K562 (cell line): ENCODE measurements at regions not wholly inside any gene's neighbourhood (a gene's known extent, or its start where the extent isn't known, plus 50 kb on each side); places are given as distances from the start of the nearest gene placed in this dataset.

ENCODE experiments used
- ATAC-seq: fragments of 200-7000 bp; cut with Tn5 transposase; 3 replicates; pipeline ENCODE4 v1.9.1; 2020; ENCODE audit warnings: moderate library complexity
- BruUV-seq: library from RNA; stranded (reverse); fragments of 400-500 nt; replicated peaks from 2 replicates; lab custom pipeline; 2021; lab: Mats Ljungman, UMichigan
- CTCF ChIA-PET: fragments of 300-600 bp; formaldehyde crosslinking; extraction: SDS; loops from one replicate; lab custom pipeline; 2021; ENCODE audit warnings: low intra/inter-chr PET ratio; lab: Yijun Ruan, JAX
- POLR2A ChIA-PET: fragments of 300-600, 350-650 bp; sonication (Branson Sonifier 250); formaldehyde crosslinking; extraction: SDS; loops from one replicate; lab custom pipeline; 2021; ENCODE audit warnings: antibody characterized with exemption, inconsistent platforms; lab: Yijun Ruan, JAX
- DNase-seq, 4 experiments: peaks; one replicate each; pipeline versions ENCODE4 v3.0.0 to v3.0.0-alpha.2; 2011 to 2018; ENCODE audit warnings: low spot score in 3 of 4, mixed read lengths in 3 of 4; ENCODE audit errors: extremely low read depth in 1 of 4
- FAIRE-seq: peaks from 2 replicates; lab custom pipeline; 2011; peaks lifted over from hg19 to GRCh38; lab: Jason Lieb, UNC
- H2AFZ ChIP-seq: 2 replicates; pipeline ENCODE4 v1.6.0; 2011; ENCODE audit warnings: low read depth, low read length, control low read depth, inconsistent platforms
- H3K27ac ChIP-seq: fragments of 200-600 bp; 3 replicates; pipeline ENCODE4 v1.8.0; 2011; ENCODE audit warnings: low read depth, mild to moderate bottlenecking, control low read depth, inconsistent platforms, low read length, moderate library complexity, mixed read lengths; ENCODE audit errors: extremely low read depth
- H3K27me3 ChIP-seq, 2 experiments: fragments of 300-600 bp in 1 of 2; 2 replicates in 1 of 2; 3 replicates in 1 of 2; pipeline versions ENCODE4 v1.6.0 to v1.8.0; 2011; ENCODE audit warnings: inconsistent platforms in 2 of 2, low read length in 2 of 2, mild to moderate bottlenecking in 1 of 2, mixed read lengths in 1 of 2, moderate library complexity in 1 of 2; ENCODE audit not compliant: control insufficient read depth in 2 of 2, insufficient read depth in 2 of 2
- H3K36me3 ChIP-seq: fragments of 300-600 bp; 3 replicates; pipeline ENCODE4 v1.8.0; 2011; ENCODE audit warnings: mild to moderate bottlenecking, low read length, inconsistent platforms; ENCODE audit not compliant: control insufficient read depth, insufficient read depth
- H3K4me1 ChIP-seq, 2 experiments: fragments of 200-600 bp in 1 of 2; replicated peaks in 1 of 2; 2 replicates in 1 of 2; 3 replicates in 1 of 2; pipeline versions ENCODE4 v1.5.1 to v1.8.0; 2011; ENCODE audit warnings: inconsistent platforms in 2 of 2, low read length in 2 of 2, mild to moderate bottlenecking in 1 of 2, mixed read lengths in 1 of 2, moderate library complexity in 1 of 2; ENCODE audit not compliant: control insufficient read depth in 2 of 2, insufficient read depth in 2 of 2
- H3K4me2 ChIP-seq: 2 replicates; pipeline ENCODE4 v1.6.1; 2011; ENCODE audit warnings: low read length, control low read depth, inconsistent platforms, mixed read lengths; ENCODE audit not compliant: insufficient read depth
- H3K4me3 ChIP-seq: fragments of 200-600 bp; sonication (generic), shearing (Covaris generic); 2 replicates; pipeline ENCODE4 v1.5.1; 2016; ENCODE audit warnings: control low read depth, inconsistent platforms
- H3K79me2 ChIP-seq: fragments of 200-600 bp; 3 replicates; pipeline ENCODE4 v1.8.0; 2011; ENCODE audit warnings: low read length, inconsistent platforms; ENCODE audit not compliant: control insufficient read depth, insufficient read depth
- H3K9ac ChIP-seq, 2 experiments: 2 replicates each; pipeline versions ENCODE4 v1.6.0 to v1.6.1; 2011; ENCODE audit warnings: low read depth in 2 of 2, low read length in 2 of 2, control low read depth in 1 of 2, inconsistent platforms in 1 of 2, mild to moderate bottlenecking in 1 of 2, mixed read lengths in 1 of 2; ENCODE audit not compliant: insufficient read depth in 1 of 2
- H3K9me1 ChIP-seq: one replicate; pipeline ENCODE4 v1.6.0; 2011; ENCODE audit warnings: inconsistent platforms, mild to moderate bottlenecking, low read length, moderate library complexity; ENCODE audit not compliant: control insufficient read depth, insufficient read depth
- H3K9me3 ChIP-seq: replicated peaks from 2 replicates; pipeline ENCODE4 v1.5.1; 2011; ENCODE audit warnings: low read depth, low read length, inconsistent platforms; ENCODE audit not compliant: control insufficient read depth, insufficient read depth
- H4K20me1 ChIP-seq: replicated peaks from 2 replicates; pipeline ENCODE4 v1.6.1; 2011; ENCODE audit warnings: low read length, inconsistent platforms, mixed read lengths; ENCODE audit not compliant: control insufficient read depth, insufficient read depth
- CHD4 ChIP-seq: fragments of 200-600 bp; sonication (generic); IDR thresholded peaks from 3 replicates; pipeline ENCODE4 v1.6.1; 2012; ENCODE audit warnings: low read depth, mild to moderate bottlenecking, mixed read lengths, low read length, inconsistent platforms; ENCODE audit not compliant: insufficient read depth, insufficient replicate concordance, poor library complexity, severe bottlenecking
- FOXO4 ChIP-seq: fragments of 450-650 bp; formaldehyde crosslinking; IDR thresholded peaks from 2 replicates; pipeline ENCODE4 v1.4.0; 2020; ENCODE audit warnings: mild to moderate bottlenecking, moderate library complexity
- GTF2B ChIP-seq: IDR thresholded peaks from 2 replicates; pipeline ENCODE4 v1.6.1; 2011; ENCODE audit not compliant: insufficient read length; ENCODE audit errors: extremely low read depth
- JUND ChIP-seq, 2 experiments: IDR thresholded peaks; 2 replicates in 1 of 2; 3 replicates in 1 of 2; pipeline ENCODE4 v1.6.1; 2011; ENCODE audit warnings: borderline replicate concordance in 2 of 2, low read depth in 2 of 2, low read length in 2 of 2, improper control_type of control experiment in 1 of 2, missing biosample characterization in 1 of 2, missing genetic modification characterization in 1 of 2, missing genetic modification reagents in 1 of 2
- MAZ ChIP-seq, 2 experiments: fragments of 450-650 bp in 1 of 2; sonication (generic) in 1 of 2; formaldehyde crosslinking; IDR thresholded peaks in 1 of 2; conservative IDR thresholded peaks in 1 of 2; 2 replicates each; pipeline versions ENCODE4 v1.4.0 to v1.5.0; 2020; ENCODE audit warnings: mild to moderate bottlenecking in 1 of 2, missing genetic modification reagents in 1 of 2
- NUFIP1 ChIP-seq: fragments of 450-650 bp; IDR thresholded peaks from 2 replicates; pipeline ENCODE4 v1.6.1; 2018; ENCODE audit not compliant: partially characterized antibody
- RBM17 ChIP-seq: fragments of 200-400 bp; formaldehyde crosslinking; IDR thresholded peaks from 2 replicates; pipeline ENCODE4 v1.6.1; 2017; ENCODE audit warnings: low read depth, mild to moderate bottlenecking, low read length, borderline replicate concordance
- RBM25 ChIP-seq: fragments of 200-400 bp; formaldehyde crosslinking; IDR thresholded peaks from 2 replicates; pipeline ENCODE4 v1.6.1; 2018; ENCODE audit warnings: low read length, low read depth, moderate library complexity; ENCODE audit not compliant: severe bottlenecking
- ZNF217 ChIP-seq: sonication (generic); formaldehyde crosslinking; IDR thresholded peaks from 2 replicates; pipeline ENCODE4 v1.8.0; 2022; ENCODE audit warnings: mild to moderate bottlenecking, missing genetic modification reagents
- ZNF695 ChIP-seq: fragments of 450-650 bp; formaldehyde crosslinking; IDR thresholded peaks from 2 replicates; pipeline ENCODE4 v1.4.0; 2020; ENCODE audit warnings: mild to moderate bottlenecking, moderate library complexity
- WGBS: fragments of 100-300 bp; shearing (Covaris generic); methylation state at CpG from one replicate; pipeline ENCODE4 v1.1.6; 2016; ENCODE audit warnings: low coverage, mixed read lengths; ENCODE audit not compliant: insufficient coverage; ENCODE audit errors: missing lambda C conversion rate; 5-methylcytosine and 5-hydroxymethylcytosine counted together
- in situ Hi-C: fragments of 300-500 bp; cut with MboI; formaldehyde crosslinking; loops from 4 replicates; pipeline ENCODE4 v1.15.0; 2018; ENCODE audit warnings: inconsistent platforms, mixed read lengths
- intact Hi-C: fragments of 100-400 bp; cut with micrococcal nuclease; formaldehyde crosslinking; loops from 2 replicates; pipeline ENCODE4 v1.14.2; 2022

- no peak overlapping the region for H2AFZ ChIP-seq
- POLR2A ChIA-PET: no interaction called here
- H3K9ac ChIP-seq: no peak overlapping the region
- intact Hi-C loops: no loop called here
- WGBS: 0% methylated on average over 3 of the region's 3 CpGs
- H4K20me1 ChIP-seq: no peaks in the 10 kb centered on the region
- TF ChIP-seq RBM17 (no peak), NUFIP1 (no peak), ZNF217 (CRISPR knock-in tag) (no peak), GTF2B (no peak)
- TF ChIP-seq, all 486 proteins: peak for 0
- H3K36me3 ChIP-seq: no peaks in the 10 kb centered on the region
- CTCF ChIA-PET: no interaction called here
- in situ Hi-C loops: no loop called here
- H3K4me2 ChIP-seq: no peak overlapping the region
- H3K79me2 ChIP-seq: no peaks in the 10 kb centered on the region
- H3K4me3 ChIP-seq: no peak overlapping the region
- no peaks in the 10 kb centered on the region for H3K4me1 ChIP-seq
- H3K27ac ChIP-seq: no peak overlapping the region
- H3K9me1 ChIP-seq: no peaks in the 10 kb centered on the region
- ATAC-seq (no peak), FAIRE-seq (no peak), DNase-seq (no peak)
- BruUV-seq: no TSS peak
- H3K27me3 ChIP-seq: no peaks in the 10 kb centered on the region
- no peaks in the 10 kb centered on the region for H3K9me3 ChIP-seq
Observed at GRCh38 chr4:67106861-67107460, 438.3 kb downstream of the CENPC start.

- no peak for FAIRE-seq
- CTCF ChIA-PET: interaction anchor here (0.6 kb wide), 1 partner anchor 13 kb away, joined by 3 read pairs; no protein-coding TSS in a partner anchor
- no peaks in the 10 kb centered on the region for H3K4me1 ChIP-seq
- H3K36me3 ChIP-seq: no peaks in the 10 kb centered on the region
- H3K4me3 ChIP-seq: no peak overlapping the region
- H4K20me1 ChIP-seq: no peaks in the 10 kb centered on the region
- H3K27me3 ChIP-seq: no peaks in the 10 kb centered on the region
- no peak for TF ChIP-seq FOXO4
- TF ChIP-seq ZNF695 (CRISPR knock-in tag): no peak
- no peak for TF ChIP-seq MAZ (CRISPR knock-in tag; conservative IDR thresholded peaks at IDR 0.05 in 1 of 2, IDR thresholded peaks at IDR 0.05 in 1 of 2)
- no peak for TF ChIP-seq RBM25
- TF ChIP-seq CHD4: no peak
- TF ChIP-seq JUND (IDR thresholded peaks at IDR 0.05; ENCODE audit: borderline replicate concordance, low read depth, low read length): no peak
- no peak for TF ChIP-seq JUND (tag; IDR thresholded peaks at IDR 0.05; ENCODE audit: borderline replicate concordance, low read depth, low read length)
- H3K9ac ChIP-seq: no peak overlapping the region
- H3K79me2 ChIP-seq: no peaks in the 10 kb centered on the region
- no TSS peak for BruUV-seq
- H3K9me3 ChIP-seq: no peaks in the 10 kb centered on the region
- no peak for DNase-seq
- in situ Hi-C loops (no loop called here), intact Hi-C loops (no loop called here)
- H2AFZ ChIP-seq: no peak overlapping the region
- no peak overlapping the region for H3K27ac ChIP-seq
- no peak overlapping the region for H3K4me2 ChIP-seq
- 0% methylated on average over 3 of the region's 3 CpGs for WGBS
- no peak for ATAC-seq
- POLR2A ChIA-PET: interaction anchor here (0.7 kb wide), 1 partner anchor 183 kb away, joined by 3 read pairs; no protein-coding TSS in a partner anchor
- no peaks in the 10 kb centered on the region for H3K9me1 ChIP-seq
Observed at GRCh38 chr4:67104145-67104544, 441.2 kb downstream of the CENPC start.
